ENCODE measurements at regions not wholly inside any gene's neighbourhood (a gene's known extent, or its start where the extent isn't known, plus 50 kb on each side); places are given as distances from the start of the nearest gene placed in this dataset.

DNA sequence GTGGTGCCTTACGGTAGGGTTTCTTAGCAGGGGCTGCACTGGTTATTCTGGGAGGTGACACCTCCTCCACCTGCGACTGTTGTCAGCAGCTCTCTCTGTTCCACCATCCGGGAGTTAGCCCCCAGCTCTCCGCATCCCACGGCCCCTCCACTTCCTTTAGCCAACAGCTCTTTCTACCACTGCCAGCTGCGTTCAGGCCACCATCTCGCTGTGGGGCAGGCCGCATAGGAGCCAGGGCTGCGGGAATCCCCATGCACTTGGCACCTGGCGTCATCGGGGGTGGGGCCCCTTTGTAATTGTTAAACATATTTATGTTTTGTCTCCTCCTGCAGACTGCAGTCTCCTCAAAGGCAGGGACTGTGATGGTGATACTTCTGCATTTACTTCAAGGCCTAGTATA is 480.2 kb downstream of the SMARCA1 start:
- TF ChIP-seq, protein P1, sequence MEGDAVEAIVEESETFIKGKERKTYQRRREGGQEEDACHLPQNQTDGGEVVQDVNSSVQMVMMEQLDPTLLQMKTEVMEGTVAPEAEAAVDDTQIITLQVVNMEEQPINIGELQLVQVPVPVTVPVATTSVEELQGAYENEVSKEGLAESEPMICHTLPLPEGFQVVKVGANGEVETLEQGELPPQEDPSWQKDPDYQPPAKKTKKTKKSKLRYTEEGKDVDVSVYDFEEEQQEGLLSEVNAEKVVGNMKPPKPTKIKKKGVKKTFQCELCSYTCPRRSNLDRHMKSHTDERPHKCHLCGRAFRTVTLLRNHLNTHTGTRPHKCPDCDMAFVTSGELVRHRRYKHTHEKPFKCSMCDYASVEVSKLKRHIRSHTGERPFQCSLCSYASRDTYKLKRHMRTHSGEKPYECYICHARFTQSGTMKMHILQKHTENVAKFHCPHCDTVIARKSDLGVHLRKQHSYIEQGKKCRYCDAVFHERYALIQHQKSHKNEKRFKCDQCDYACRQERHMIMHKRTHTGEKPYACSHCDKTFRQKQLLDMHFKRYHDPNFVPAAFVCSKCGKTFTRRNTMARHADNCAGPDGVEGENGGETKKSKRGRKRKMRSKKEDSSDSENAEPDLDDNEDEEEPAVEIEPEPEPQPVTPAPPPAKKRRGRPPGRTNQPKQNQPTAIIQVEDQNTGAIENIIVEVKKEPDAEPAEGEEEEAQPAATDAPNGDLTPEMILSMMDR (IDR thresholded peaks at IDR 0.05) = no peak
- TF ChIP-seq POLR2A (IDR thresholded peaks at IDR 0.05) = no peak
